ENCODE measurements at regions not wholly inside any gene's neighbourhood (a gene's known extent, or its start where the extent isn't known, plus 50 kb on each side); places are given as distances from the start of the nearest gene placed in this dataset.

- TF ChIP-seq CTCF (IDR thresholded peaks at IDR 0.05): no peak
- no peak for TF ChIP-seq POLR2AphosphoS5 (IDR thresholded peaks at IDR 0.05)
- no peak for TF ChIP-seq POLR2A (IDR thresholded peaks at IDR 0.05)
- TF ChIP-seq EP300 (IDR thresholded peaks at IDR 0.05): no peak
These were observed 53.7 kb upstream of the FAM3C start for GRCh38 chr7:121449735-121450240.

All from stomach (tissue), 4 donors.